SU-DHL-6 (cell line): ENCODE measurements at regions not wholly inside any gene's neighbourhood (a gene's known extent, or its start where the extent isn't known, plus 50 kb on each side); places are given as distances from the start of the nearest gene placed in this dataset.

Experiments used
- CTCF ChIP-seq: fragments of 200-600 bp; sonication (generic); IDR thresholded peaks from one replicate; pipeline ENCODE4 v1.5.1; 2017; ENCODE audit warnings: antibody characterized with exemption, mild to moderate bottlenecking, low read length, moderate library complexity; ENCODE audit not compliant: insufficient read depth, poor library complexity, severe bottlenecking
- EZH2phosphoT487 ChIP-seq: fragments of 200-600 bp; sonication (generic), shearing (Covaris generic); conservative IDR thresholded peaks from 2 replicates; pipeline ENCODE4 v1.6.1; 2018; ENCODE audit warnings: mild to moderate bottlenecking, antibody characterized with exemption, low read length, moderate library complexity, mixed read lengths

GRCh38 chr11:23956586-23956985 is 540.3 kb upstream of the LUZP2 start:
- TF ChIP-seq CTCF (no peak), EZH2phosphoT487 (no peak)
